ENCODE measurements at regions not wholly inside any gene's neighbourhood (a gene's known extent, or its start where the extent isn't known, plus 50 kb on each side); places are given as distances from the start of the nearest gene placed in this dataset.

- ChIA-PET POLR2A (ENCODE audit: low non-redundant PET) (no interaction called here), CTCF (interaction anchor here (0.6 kb wide), 1 partner anchor 29 kb away, joined by 4 read pairs; no protein-coding TSS in a partner anchor)
- no peak overlapping the region for H3K27ac ChIP-seq
- TF ChIP-seq CTCF (conservative IDR thresholded peaks at IDR 0.05; ENCODE audit: low read depth): no peak
- no peak for DNase-seq (ENCODE audit: low spot score)
Observed at GRCh38 chr9:115398996-115399395, 281.0 kb upstream of the TNC start.

GRCh38 chr9:115400796-115401195 lies 282.8 kb upstream of the TNC start:
- ChIA-PET CTCF (no interaction called here), POLR2A (ENCODE audit: low non-redundant PET) (no interaction called here)
- TF ChIP-seq CTCF (conservative IDR thresholded peaks at IDR 0.05; ENCODE audit: low read depth): no peak
- no peak overlapping the region for H3K27ac ChIP-seq
- DNase-seq (ENCODE audit: low spot score): no peak

GRCh38 chr9:115401756-115402327 lies 283.9 kb upstream of the TNC start:
- CTCF ChIA-PET: interaction anchor here (0.5 to 0.7 kb wide), 2 partner anchors 9 to 24 kb away, joined by 3 to 5 read pairs; no protein-coding TSS in a partner anchor

GRCh38 chr9:115403753-115404152 lies 285.8 kb upstream of the TNC start:
- DNase-seq (ENCODE audit: low spot score): no peak
- ChIA-PET POLR2A (ENCODE audit: low non-redundant PET) (no interaction called here), CTCF (no interaction called here)
- no peak overlapping the region for H3K27ac ChIP-seq
- no peak for TF ChIP-seq CTCF (conservative IDR thresholded peaks at IDR 0.05; ENCODE audit: low read depth)

More at GRCh38 chr9:115401756-115402327, 283.9 kb upstream of the TNC start:
- no peak for DNase-seq (ENCODE audit: low spot score)
- H3K27ac ChIP-seq: no peak overlapping the region
- POLR2A ChIA-PET (ENCODE audit: low non-redundant PET): no interaction called here
- no peak for TF ChIP-seq CTCF (conservative IDR thresholded peaks at IDR 0.05; ENCODE audit: low read depth)

GRCh38 chr9:115404311-115404710 lies 286.4 kb upstream of the TNC start:
- H3K27ac ChIP-seq: no peak overlapping the region
- CTCF ChIA-PET: no interaction called here
- no peak for TF ChIP-seq CTCF (conservative IDR thresholded peaks at IDR 0.05; ENCODE audit: low read depth)
- POLR2A ChIA-PET (ENCODE audit: low non-redundant PET): no interaction called here
- DNase-seq (ENCODE audit: low spot score): no peak

GRCh38 chr9:115411516-115411915 lies 293.6 kb upstream of the TNC start:
- ChIA-PET CTCF (interaction anchor here (0.6 to 0.9 kb wide), 3 partner anchors 9 to 18 kb away, joined by 3 read pairs; no protein-coding TSS in a partner anchor), POLR2A (ENCODE audit: low non-redundant PET) (no interaction called here)
- no peak for TF ChIP-seq CTCF (conservative IDR thresholded peaks at IDR 0.05; ENCODE audit: low read depth)

More at GRCh38 chr9:115411516-115411915, 293.6 kb upstream of the TNC start:
- DNase-seq (ENCODE audit: low spot score): no peak
- H3K27ac ChIP-seq: no peak overlapping the region

Measured in RWPE1 (cell line).